ENCODE measurements at regions not wholly inside any gene's neighbourhood (a gene's known extent, or its start where the extent isn't known, plus 50 kb on each side); places are given as distances from the start of the nearest gene placed in this dataset.

- no peak for DNase-seq (ENCODE audit: low read depth in 4 of 6, low spot score in 6 of 6)
- no CpG with 5 or more reads among the region's 2 CpGs for whole genome bisulfite sequencing (ENCODE audit: insufficient coverage)
- Histone ChIP-seq H3K9me3 (ENCODE audit: control insufficient read depth, insufficient read depth, low read length) (no peaks in the 10 kb centered on the region), H3K4me1 (ENCODE audit: control insufficient read depth, insufficient read depth, low read length) (no peaks in the 10 kb centered on the region), H3K27ac (ENCODE audit: low read depth, low read length) (no peak overlapping the region), H3K27me3 (ENCODE audit: control insufficient read depth, insufficient read depth, low read length) (no peaks in the 10 kb centered on the region), H3K36me3 (ENCODE audit: control insufficient read depth, insufficient read depth, low read length) (no peaks in the 10 kb centered on the region), H3K4me3 (ENCODE audit: low read depth, low read length) (no peak overlapping the region)
Measured at GRCh38 chr17:54270499-54270898, 447.8 kb downstream of the KIF2B start.

DNA sequence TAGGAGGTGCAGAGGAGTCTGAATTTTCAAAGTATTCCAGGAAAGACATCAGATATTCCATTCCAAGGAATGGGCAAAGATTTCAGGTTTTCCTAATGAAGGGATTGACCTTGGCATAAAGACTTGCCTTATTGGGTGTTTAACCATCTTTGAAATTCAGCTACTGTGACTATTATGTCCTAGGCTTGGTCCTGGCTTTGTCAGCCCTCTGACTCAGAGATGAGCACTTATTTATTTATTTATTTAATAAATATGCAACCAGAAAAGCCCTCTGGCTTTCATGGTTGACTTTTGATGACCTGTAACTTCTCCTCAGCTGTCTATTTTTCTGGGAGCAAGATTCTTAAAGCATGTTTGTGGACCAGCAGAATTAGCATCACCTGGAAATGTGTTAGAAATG, 455.1 kb downstream of the KIF2B start:
- Histone ChIP-seq H3K27ac (ENCODE audit: low read depth, low read length) (no peak overlapping the region), H3K4me1 (ENCODE audit: control insufficient read depth, insufficient read depth, low read length) (no peaks in the 10 kb centered on the region), H3K36me3 (ENCODE audit: control insufficient read depth, insufficient read depth, low read length) (no peaks in the 10 kb centered on the region), H3K4me3 (ENCODE audit: low read depth, low read length) (no peak overlapping the region), H3K27me3 (ENCODE audit: control insufficient read depth, insufficient read depth, low read length) (no peaks in the 10 kb centered on the region), H3K9me3 (ENCODE audit: control insufficient read depth, insufficient read depth, low read length) (no peaks in the 10 kb centered on the region)
- no peak for DNase-seq (ENCODE audit: low read depth in 4 of 6, low spot score in 6 of 6)

DNA sequence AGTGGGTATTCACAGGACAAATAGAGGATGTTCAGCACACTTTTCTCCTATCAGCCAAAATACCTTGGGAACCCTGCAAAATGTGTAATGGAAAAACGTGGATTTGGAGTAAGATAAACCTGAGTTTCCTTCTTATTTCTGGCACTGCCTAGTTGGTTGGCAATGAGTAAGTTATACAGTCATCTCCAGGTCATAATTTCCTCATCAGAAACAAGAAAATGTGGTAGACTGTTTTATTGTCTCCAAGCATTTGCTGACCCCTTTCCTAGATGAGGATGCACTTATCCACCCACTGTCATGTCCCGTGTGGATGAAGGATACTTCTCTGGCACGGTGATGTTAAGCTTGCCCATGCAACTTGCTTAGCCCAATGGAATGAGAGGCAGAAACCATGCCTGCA, 458.0 kb downstream of the KIF2B start:
- DNase-seq (ENCODE audit: low read depth in 4 of 6, low spot score in 6 of 6): no peak
- 95% methylated on average over 2 of the region's 3 CpGs for WGBS (ENCODE audit: insufficient coverage)
- H3K4me1 ChIP-seq (ENCODE audit: control insufficient read depth, insufficient read depth, low read length): no peaks in the 10 kb centered on the region

DNA sequence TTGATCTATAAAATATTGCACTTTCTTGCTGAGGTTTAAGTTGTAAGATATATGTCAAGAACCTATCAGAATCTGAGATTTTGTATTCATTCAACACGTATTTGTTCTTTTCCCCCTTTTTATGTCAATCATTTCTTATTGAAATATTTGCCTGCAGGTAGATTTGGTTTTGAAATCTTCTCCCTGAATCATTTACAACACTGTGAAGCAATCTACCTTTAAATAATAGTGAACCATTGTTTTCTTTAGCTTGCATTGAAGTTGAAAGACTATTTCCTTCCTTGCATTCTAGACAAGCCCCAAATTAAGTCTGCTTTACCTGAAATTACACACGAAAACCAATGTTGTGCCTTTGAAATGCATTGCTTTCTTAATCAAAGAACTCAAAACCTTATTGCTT, 460.2 kb downstream of the KIF2B start:
- no peak for DNase-seq (ENCODE audit: low read depth in 4 of 6, low spot score in 6 of 6)
- no peaks in the 10 kb centered on the region for H3K27me3 ChIP-seq (ENCODE audit: control insufficient read depth, insufficient read depth, low read length)
- no peaks in the 10 kb centered on the region for H3K4me1 ChIP-seq (ENCODE audit: control insufficient read depth, insufficient read depth, low read length)
- WGBS (ENCODE audit: insufficient coverage): 100% methylated on average over 1 of the region's 2 CpGs
- no peaks in the 10 kb centered on the region for H3K36me3 ChIP-seq (ENCODE audit: control insufficient read depth, insufficient read depth, low read length)
- H3K4me3 ChIP-seq (ENCODE audit: low read depth, low read length): no peak overlapping the region
- no peaks in the 10 kb centered on the region for H3K9me3 ChIP-seq (ENCODE audit: control insufficient read depth, insufficient read depth, low read length)
- H3K27ac ChIP-seq (ENCODE audit: low read depth, low read length): no peak overlapping the region

More for the DNA sequence above, 458.0 kb downstream of the KIF2B start:
- Histone ChIP-seq H3K27ac (ENCODE audit: low read depth, low read length) (no peak overlapping the region), H3K4me3 (ENCODE audit: low read depth, low read length) (no peak overlapping the region), H3K36me3 (ENCODE audit: control insufficient read depth, insufficient read depth, low read length) (no peaks in the 10 kb centered on the region), H3K27me3 (ENCODE audit: control insufficient read depth, insufficient read depth, low read length) (no peaks in the 10 kb centered on the region), H3K9me3 (ENCODE audit: control insufficient read depth, insufficient read depth, low read length) (no peaks in the 10 kb centered on the region)

GRCh38 chr17:54307351-54307750, 484.6 kb downstream of the KIF2B start:
- H3K4me1 ChIP-seq (ENCODE audit: control insufficient read depth, insufficient read depth, low read length): no peaks in the 10 kb centered on the region
- DNase-seq (ENCODE audit: low read depth in 4 of 6, low spot score in 6 of 6): no peak
- H3K9me3 ChIP-seq (ENCODE audit: control insufficient read depth, insufficient read depth, low read length): no peaks in the 10 kb centered on the region
- no peak overlapping the region for H3K4me3 ChIP-seq (ENCODE audit: low read depth, low read length)
- no peaks in the 10 kb centered on the region for H3K27me3 ChIP-seq (ENCODE audit: control insufficient read depth, insufficient read depth, low read length)
- WGBS (ENCODE audit: insufficient coverage): no CpG with 5 or more reads among the region's 5 CpGs
- H3K36me3 ChIP-seq (ENCODE audit: control insufficient read depth, insufficient read depth, low read length): no peaks in the 10 kb centered on the region
- no peak overlapping the region for H3K27ac ChIP-seq (ENCODE audit: low read depth, low read length)

- Histone ChIP-seq H3K27me3 (ENCODE audit: control insufficient read depth, insufficient read depth, low read length) (no peaks in the 10 kb centered on the region), H3K4me3 (ENCODE audit: low read depth, low read length) (no peak overlapping the region), H3K4me1 (ENCODE audit: control insufficient read depth, insufficient read depth, low read length) (no peaks in the 10 kb centered on the region), H3K36me3 (ENCODE audit: control insufficient read depth, insufficient read depth, low read length) (no peaks in the 10 kb centered on the region), H3K9me3 (ENCODE audit: control insufficient read depth, insufficient read depth, low read length) (no peaks in the 10 kb centered on the region), H3K27ac (ENCODE audit: low read depth, low read length) (no peak overlapping the region)
- WGBS (ENCODE audit: insufficient coverage): no CpG with 5 or more reads among the region's 1 CpG
- DNase-seq (ENCODE audit: low read depth in 4 of 6, low spot score in 6 of 6): no peak
Measured at GRCh38 chr17:54324813-54325212, 502.1 kb downstream of the KIF2B start.

GRCh38 chr17:54339731-54340130, 517.0 kb downstream of the KIF2B start:
- no peaks in the 10 kb centered on the region for H3K9me3 ChIP-seq (ENCODE audit: control insufficient read depth, insufficient read depth, low read length)
- whole genome bisulfite sequencing (ENCODE audit: insufficient coverage): 92% methylated on average over 1 of the region's 1 CpG
- H3K36me3 ChIP-seq (ENCODE audit: control insufficient read depth, insufficient read depth, low read length): no peaks in the 10 kb centered on the region
- H3K27me3 ChIP-seq (ENCODE audit: control insufficient read depth, insufficient read depth, low read length): no peaks in the 10 kb centered on the region
- DNase-seq (ENCODE audit: low read depth in 4 of 6, low spot score in 6 of 6): no peak
- H3K4me3 ChIP-seq (ENCODE audit: low read depth, low read length): no peak overlapping the region
- no peak overlapping the region for H3K27ac ChIP-seq (ENCODE audit: low read depth, low read length)
- no peaks in the 10 kb centered on the region for H3K4me1 ChIP-seq (ENCODE audit: control insufficient read depth, insufficient read depth, low read length)

DNA sequence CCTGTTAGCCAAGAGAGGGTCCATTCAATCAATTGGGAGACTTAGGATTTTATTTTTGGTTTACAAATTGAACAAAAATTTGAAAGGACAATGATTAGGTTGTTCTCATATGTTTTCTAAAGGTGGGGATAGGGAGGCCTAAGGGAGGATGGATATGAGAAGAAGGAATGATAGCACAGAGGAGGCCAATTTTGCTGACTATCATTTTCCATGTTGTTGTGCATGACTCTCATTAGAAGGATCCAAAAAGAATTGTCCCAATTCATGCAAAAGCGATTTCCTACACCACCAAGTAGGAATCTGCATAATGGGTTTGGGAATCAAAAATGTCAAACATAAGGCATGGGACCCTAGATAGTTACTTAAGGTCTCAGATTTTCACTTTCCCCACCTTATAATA, 524.8 kb downstream of the KIF2B start:
- Histone ChIP-seq H3K4me1 (ENCODE audit: control insufficient read depth, insufficient read depth, low read length) (no peaks in the 10 kb centered on the region), H3K27me3 (ENCODE audit: control insufficient read depth, insufficient read depth, low read length) (no peaks in the 10 kb centered on the region), H3K36me3 (ENCODE audit: control insufficient read depth, insufficient read depth, low read length) (no peaks in the 10 kb centered on the region), H3K4me3 (ENCODE audit: low read depth, low read length) (no peak overlapping the region), H3K9me3 (ENCODE audit: control insufficient read depth, insufficient read depth, low read length) (no peaks in the 10 kb centered on the region), H3K27ac (ENCODE audit: low read depth, low read length) (no peak overlapping the region)
- no CpG with 5 or more reads among the region's 1 CpG for WGBS (ENCODE audit: insufficient coverage)
- no peak for DNase-seq (ENCODE audit: low read depth in 4 of 6, low spot score in 6 of 6)

- Histone ChIP-seq H3K27ac (ENCODE audit: low read depth, low read length) (no peak overlapping the region), H3K4me3 (ENCODE audit: low read depth, low read length) (no peak overlapping the region), H3K27me3 (ENCODE audit: control insufficient read depth, insufficient read depth, low read length) (no peaks in the 10 kb centered on the region), H3K4me1 (ENCODE audit: control insufficient read depth, insufficient read depth, low read length) (no peaks in the 10 kb centered on the region), H3K9me3 (ENCODE audit: control insufficient read depth, insufficient read depth, low read length) (no peaks in the 10 kb centered on the region), H3K36me3 (ENCODE audit: control insufficient read depth, insufficient read depth, low read length) (no peaks in the 10 kb centered on the region)
- no peak for DNase-seq (ENCODE audit: low read depth in 4 of 6, low spot score in 6 of 6)
Measured at GRCh38 chr17:54348234-54348633, 525.5 kb downstream of the KIF2B start.

- no peak for DNase-seq (ENCODE audit: low read depth in 4 of 6, low spot score in 6 of 6)
- no peak overlapping the region for H3K4me3 ChIP-seq (ENCODE audit: low read depth, low read length)
- no peaks in the 10 kb centered on the region for H3K9me3 ChIP-seq (ENCODE audit: control insufficient read depth, insufficient read depth, low read length)
- no peak overlapping the region for H3K27ac ChIP-seq (ENCODE audit: low read depth, low read length)
- no peaks in the 10 kb centered on the region for H3K27me3 ChIP-seq (ENCODE audit: control insufficient read depth, insufficient read depth, low read length)
- no peaks in the 10 kb centered on the region for H3K4me1 ChIP-seq (ENCODE audit: control insufficient read depth, insufficient read depth, low read length)
- WGBS (ENCODE audit: insufficient coverage): 90% methylated on average over 5 of the region's 11 CpGs
- H3K36me3 ChIP-seq (ENCODE audit: control insufficient read depth, insufficient read depth, low read length): no peaks in the 10 kb centered on the region
Measured at GRCh38 chr17:54353789-54354525, 531.2 kb downstream of the KIF2B start.
